ENCODE measurements at regions not wholly inside any gene's neighbourhood (a gene's known extent, or its start where the extent isn't known, plus 50 kb on each side); places are given as distances from the start of the nearest gene placed in this dataset.

- TF ChIP-seq EZH2phosphoT487 (IDR thresholded peaks at IDR 0.05; ENCODE audit: insufficient read depth, low read depth) (no peak), EZH2 (IDR thresholded peaks at IDR 0.05; ENCODE audit: insufficient read depth, poor library complexity, severe bottlenecking) (no peak)
Measured at GRCh38 chr13:44318161-44318560, 55.5 kb upstream of the SERP2 start.

Data from GM23248 (cell line).